Fibroblast of pulmonary artery (primary cell): ENCODE measurements at regions not wholly inside any gene's neighbourhood (a gene's known extent, or its start where the extent isn't known, plus 50 kb on each side); places are given as distances from the start of the nearest gene placed in this dataset.
A peak's percentile ranks its signal among the peaks of the same experiment; 100 is the strongest.

ENCODE experiments used
- DNase-seq: peaks from one replicate; pipeline ENCODE4 v3.0.0-alpha.2; 2010; ENCODE audit warnings: low read depth
- H3K4me3 ChIP-seq: replicated peaks from 2 replicates; pipeline ENCODE4 v1.5.1; 2011; ENCODE audit warnings: low read depth, mild to moderate bottlenecking, control low read depth, low read length, moderate library complexity
- TF ChIP-seq, protein P1 (sequence below): IDR thresholded peaks from 2 replicates; pipeline ENCODE4 v1.5.1; 2011; ENCODE audit warnings: mild to moderate bottlenecking, control low read depth, low read length, inconsistent platforms; ENCODE audit errors: missing control alignments

DNA sequence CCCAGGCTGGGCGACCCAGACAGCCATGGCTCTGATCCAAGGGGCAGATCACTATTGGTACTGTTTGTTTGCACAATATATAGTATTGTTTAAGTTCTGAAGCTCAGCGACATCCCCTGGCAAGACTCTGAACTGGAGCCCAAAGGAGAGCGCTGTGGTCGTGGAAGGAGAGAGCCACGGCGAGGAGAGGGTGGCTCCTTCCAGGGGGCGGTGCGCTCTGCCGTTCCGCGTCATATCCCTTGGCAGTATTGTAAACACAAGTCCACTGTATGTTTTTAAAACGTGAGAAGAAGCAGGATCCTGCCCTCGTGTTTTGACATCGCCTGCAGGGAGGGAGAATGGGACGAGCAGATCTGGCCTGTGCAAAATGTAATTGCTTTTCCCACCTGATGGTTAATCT, 185.5 kb downstream of the RAB28 start:
- peak; percentile 20 for DNase-seq
- TF ChIP-seq, protein P1, sequence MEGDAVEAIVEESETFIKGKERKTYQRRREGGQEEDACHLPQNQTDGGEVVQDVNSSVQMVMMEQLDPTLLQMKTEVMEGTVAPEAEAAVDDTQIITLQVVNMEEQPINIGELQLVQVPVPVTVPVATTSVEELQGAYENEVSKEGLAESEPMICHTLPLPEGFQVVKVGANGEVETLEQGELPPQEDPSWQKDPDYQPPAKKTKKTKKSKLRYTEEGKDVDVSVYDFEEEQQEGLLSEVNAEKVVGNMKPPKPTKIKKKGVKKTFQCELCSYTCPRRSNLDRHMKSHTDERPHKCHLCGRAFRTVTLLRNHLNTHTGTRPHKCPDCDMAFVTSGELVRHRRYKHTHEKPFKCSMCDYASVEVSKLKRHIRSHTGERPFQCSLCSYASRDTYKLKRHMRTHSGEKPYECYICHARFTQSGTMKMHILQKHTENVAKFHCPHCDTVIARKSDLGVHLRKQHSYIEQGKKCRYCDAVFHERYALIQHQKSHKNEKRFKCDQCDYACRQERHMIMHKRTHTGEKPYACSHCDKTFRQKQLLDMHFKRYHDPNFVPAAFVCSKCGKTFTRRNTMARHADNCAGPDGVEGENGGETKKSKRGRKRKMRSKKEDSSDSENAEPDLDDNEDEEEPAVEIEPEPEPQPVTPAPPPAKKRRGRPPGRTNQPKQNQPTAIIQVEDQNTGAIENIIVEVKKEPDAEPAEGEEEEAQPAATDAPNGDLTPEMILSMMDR, result no peak
- no peak overlapping the region for H3K4me3 ChIP-seq

- TF ChIP-seq, protein P1, result no peak
- DNase-seq, result no peak
- H3K4me3 ChIP-seq, result no peak overlapping the region
Measured at GRCh38 chr4:13296986-13297385, 187.2 kb downstream of the RAB28 start.

DNA sequence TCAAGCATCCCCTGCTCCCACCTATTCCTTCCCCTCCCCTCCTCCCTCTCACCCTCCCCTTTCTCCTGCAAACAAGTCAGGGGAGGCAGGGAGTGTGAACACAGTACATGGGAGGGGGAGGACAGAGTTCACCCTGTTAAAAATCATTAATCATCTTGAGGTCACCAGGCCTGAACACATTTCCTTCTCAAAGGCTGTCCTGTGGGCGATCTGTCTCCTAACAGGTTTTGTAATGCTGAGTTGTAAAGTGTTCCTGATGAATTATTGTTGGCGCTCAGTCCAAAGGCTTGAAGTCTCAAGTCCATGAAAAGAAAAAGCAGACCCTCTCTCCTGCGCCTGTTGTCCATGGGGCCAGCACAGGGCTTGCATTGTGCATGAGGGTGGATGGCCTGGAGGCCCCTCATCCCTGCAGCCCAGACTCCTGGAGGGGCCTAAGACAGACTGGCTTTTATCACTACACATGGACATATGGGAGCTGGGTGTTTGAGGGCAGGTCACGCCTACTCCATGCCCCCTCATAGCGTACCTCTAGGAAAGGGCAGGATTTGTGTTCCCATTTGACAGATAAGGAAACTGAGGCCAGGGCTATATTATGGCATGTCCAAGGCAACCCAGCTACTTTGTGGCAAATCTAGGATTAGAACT, 189.1 kb downstream of the RAB28 start:
- TF ChIP-seq, protein P1, result no peak
- DNase-seq, result peak; percentile 18
- H3K4me3 ChIP-seq, result no peak overlapping the region

- no peak for DNase-seq
- no peak overlapping the region for H3K4me3 ChIP-seq
- TF ChIP-seq, protein P1, result no peak
Measured at GRCh38 chr4:13292372-13292771, 191.8 kb downstream of the RAB28 start.

GRCh38 chr4:13289391-13289790, 194.7 kb downstream of the RAB28 start:
- TF ChIP-seq, protein P1, result no peak
- no peak overlapping the region for H3K4me3 ChIP-seq
- peak; percentile 76 for DNase-seq

- DNase-seq, result no peak
- no peak overlapping the region for H3K4me3 ChIP-seq
- TF ChIP-seq, protein P1, result no peak
Measured at GRCh38 chr4:13285336-13285735, 198.8 kb downstream of the RAB28 start.

DNA sequence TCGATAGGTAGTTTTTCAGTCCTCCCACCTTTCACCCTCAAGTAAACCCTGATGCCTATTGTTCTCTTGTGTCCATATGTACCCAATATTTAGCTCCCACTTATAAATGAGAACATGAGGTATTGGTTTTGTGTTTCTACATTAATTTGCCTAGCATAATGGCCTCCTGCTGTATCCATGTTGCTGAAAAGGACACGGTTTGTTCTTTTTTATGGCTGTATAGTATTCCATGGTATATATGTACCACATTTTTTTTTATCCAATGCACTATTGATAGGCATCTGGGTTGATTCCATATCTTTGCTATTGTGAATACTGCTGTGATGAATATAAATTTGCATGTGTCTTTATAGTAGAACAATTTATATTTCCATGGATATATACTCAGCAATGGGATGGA, 199.2 kb downstream of the RAB28 start:
- H3K4me3 ChIP-seq, result no peak overlapping the region
- TF ChIP-seq, protein P1, result no peak
- DNase-seq, result no peak
